Activated CD4-positive, alpha-beta memory T cell treated with anti-CD3 and anti-CD28 coated beads for 36 hours (primary cell): ENCODE measurements at regions not wholly inside any gene's neighbourhood (a gene's known extent, or its start where the extent isn't known, plus 50 kb on each side); places are given as distances from the start of the nearest gene placed in this dataset.

Experiments
- CTCF ChIA-PET: fragments of 350-600 bp; sonication (Branson Sonifier 250); formaldehyde crosslinking; loops from one replicate; lab custom pipeline; 2021; ENCODE audit warnings: antibody characterized with exemption, inconsistent platforms; lab: Charles Lee
- POLR2A ChIA-PET: fragments of 350-600 bp; sonication (Branson Sonifier 250); formaldehyde crosslinking; loops from one replicate; lab custom pipeline; 2021; ENCODE audit warnings: antibody characterized with exemption; lab: Charles Lee
- DNase-seq: peaks from one replicate; pipeline ENCODE4 v3.0.0-alpha.2; 2020
- H3K27ac Mint-ChIP-seq: one replicate; pipeline ENCODE4 v1.8.0; 2021; ENCODE audit warnings: mixed read lengths
- H3K27me3 Mint-ChIP-seq: one replicate; pipeline ENCODE4 v1.8.0; 2021; ENCODE audit warnings: mixed read lengths
- H3K36me3 Mint-ChIP-seq: one replicate; pipeline ENCODE4 v1.8.0; 2021; ENCODE audit warnings: mixed read lengths
- H3K4me1 Mint-ChIP-seq: one replicate; pipeline ENCODE4 v1.8.0; 2021; ENCODE audit warnings: low read depth, mixed read lengths
- H3K4me3 Mint-ChIP-seq: one replicate; pipeline ENCODE4 v1.8.0; 2021; ENCODE audit warnings: mild to moderate bottlenecking, mixed read lengths
- H3K9me3 Mint-ChIP-seq: one replicate; pipeline ENCODE4 v1.8.0; 2021; ENCODE audit warnings: mixed read lengths
- intact Hi-C: fragments of 100-400 bp; cut with micrococcal nuclease; formaldehyde crosslinking; loops from one replicate; pipeline ENCODE4 v1.15.1; 2023

DNA sequence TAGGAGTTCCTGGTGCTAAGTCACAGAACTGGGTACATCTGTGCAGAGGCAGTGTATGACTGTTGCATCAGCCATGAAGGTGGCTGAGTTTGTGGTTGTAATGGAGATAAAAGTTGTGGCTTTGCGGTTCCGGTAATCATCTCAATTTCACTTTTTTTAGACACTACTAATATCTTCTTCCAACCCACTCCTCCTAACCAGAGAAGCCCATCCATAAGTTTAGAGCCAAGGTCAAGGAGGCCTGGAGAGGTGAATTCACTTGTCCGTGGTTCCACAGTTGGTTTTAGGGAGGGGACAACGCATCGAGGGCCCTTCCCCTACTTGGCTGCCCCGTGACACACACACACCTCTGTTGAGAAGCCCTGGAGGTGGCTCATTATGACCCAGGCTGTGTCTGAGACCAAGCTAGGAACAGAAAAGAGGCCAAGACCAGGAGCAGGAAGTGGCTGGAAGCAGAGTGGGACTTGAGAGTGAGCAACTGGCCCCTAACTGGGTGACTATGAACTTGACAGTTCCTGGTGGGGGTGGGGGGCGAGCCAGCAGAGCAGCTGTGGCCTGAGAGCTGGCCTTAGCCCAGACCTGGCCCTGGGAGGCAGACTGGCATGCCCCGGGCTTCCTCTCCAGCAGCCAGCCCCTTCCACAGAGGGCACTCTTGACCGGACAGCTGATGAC lies 66.8 kb upstream of the COL13A1 start:
- peaks cover 21% of the 10 kb centered on the region for H3K4me1 Mint-ChIP-seq
- no peak overlapping the region for H3K27ac Mint-ChIP-seq
- intact Hi-C loops, result no loop called here
- ChIA-PET POLR2A (no interaction called here), CTCF (no interaction called here)
- peak; percentile 57 for DNase-seq
- no peak overlapping the region for H3K4me3 Mint-ChIP-seq
- no peaks in the 10 kb centered on the region for H3K9me3 Mint-ChIP-seq
- no peaks in the 10 kb centered on the region for H3K36me3 Mint-ChIP-seq
- H3K27me3 Mint-ChIP-seq, result peaks cover 8% of the 10 kb centered on the region

DNA sequence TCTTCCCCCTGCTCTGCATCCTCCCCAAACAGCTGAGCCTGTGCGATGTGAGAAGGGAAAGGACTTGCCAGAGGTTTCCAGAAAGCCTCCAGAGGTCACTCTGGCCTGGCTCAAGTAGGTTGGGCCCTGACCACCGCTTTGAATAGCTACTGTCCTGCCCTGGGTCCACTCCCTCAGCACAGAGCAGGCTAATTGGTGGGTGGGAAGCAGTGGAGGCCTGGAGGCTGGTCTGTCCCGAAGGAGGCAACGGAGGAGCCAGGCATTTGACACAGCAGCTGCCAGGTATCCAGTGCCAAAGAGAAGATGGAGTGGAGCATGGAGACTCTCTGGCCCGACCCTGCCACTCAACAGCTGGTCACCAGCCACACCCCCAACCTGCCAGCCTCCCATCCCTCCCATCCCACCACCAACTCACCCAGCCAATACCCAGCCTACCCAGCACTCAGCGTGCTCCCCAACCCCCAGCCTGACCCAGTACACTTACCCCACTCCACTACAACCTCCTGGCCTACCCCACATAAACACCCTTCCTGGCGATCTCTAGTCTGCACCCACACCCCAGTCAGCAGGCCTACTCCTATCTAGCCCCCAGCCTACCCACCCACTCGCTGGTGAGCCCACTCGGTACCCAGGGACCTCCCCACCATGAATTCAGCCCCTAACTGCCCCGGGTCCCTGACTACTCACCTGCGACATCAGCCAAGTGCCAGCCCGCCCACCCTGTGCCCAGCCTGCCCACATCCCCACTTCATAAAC lies 64.6 kb upstream of the COL13A1 start:
- Mint-ChIP-seq H3K27ac (no peak overlapping the region), H3K9me3 (no peaks in the 10 kb centered on the region), H3K4me3 (no peak overlapping the region), H3K4me1 (peaks cover 21% of the 10 kb centered on the region), H3K27me3 (peaks cover 10% of the 10 kb centered on the region), H3K36me3 (no peaks in the 10 kb centered on the region)
- CTCF ChIA-PET, result no interaction called here
- POLR2A ChIA-PET, result no interaction called here
- intact Hi-C loops, result no loop called here
- no peak for DNase-seq

DNA sequence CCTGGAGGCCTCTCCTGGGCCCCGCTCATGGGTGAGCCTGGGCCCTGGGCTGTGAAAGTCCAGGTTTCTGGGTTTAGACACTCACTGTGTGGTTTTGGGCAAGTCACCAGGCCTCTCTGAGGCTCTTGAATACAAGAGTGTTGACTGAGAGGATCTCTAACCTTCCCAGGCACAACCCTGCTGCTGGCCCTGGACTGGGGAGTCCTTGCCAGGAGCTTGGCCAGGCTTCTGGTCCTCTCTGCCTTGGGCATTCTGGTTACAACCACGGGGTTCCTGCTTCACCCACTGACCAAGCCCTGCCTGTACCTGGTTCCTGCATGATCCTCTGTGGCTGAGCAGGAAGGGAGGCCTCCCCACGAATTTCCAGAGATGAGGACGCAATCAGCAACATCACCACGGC lies 63.6 kb upstream of the COL13A1 start:
- intact Hi-C loops, result no loop called here
- DNase-seq, result no peak
- CTCF ChIA-PET, result no interaction called here
- Mint-ChIP-seq H3K27ac (no peak overlapping the region), H3K27me3 (peaks cover 11% of the 10 kb centered on the region), H3K4me3 (no peak overlapping the region), H3K4me1 (peaks cover 20% of the 10 kb centered on the region), H3K36me3 (no peaks in the 10 kb centered on the region), H3K9me3 (no peaks in the 10 kb centered on the region)
- POLR2A ChIA-PET, result no interaction called here

DNA sequence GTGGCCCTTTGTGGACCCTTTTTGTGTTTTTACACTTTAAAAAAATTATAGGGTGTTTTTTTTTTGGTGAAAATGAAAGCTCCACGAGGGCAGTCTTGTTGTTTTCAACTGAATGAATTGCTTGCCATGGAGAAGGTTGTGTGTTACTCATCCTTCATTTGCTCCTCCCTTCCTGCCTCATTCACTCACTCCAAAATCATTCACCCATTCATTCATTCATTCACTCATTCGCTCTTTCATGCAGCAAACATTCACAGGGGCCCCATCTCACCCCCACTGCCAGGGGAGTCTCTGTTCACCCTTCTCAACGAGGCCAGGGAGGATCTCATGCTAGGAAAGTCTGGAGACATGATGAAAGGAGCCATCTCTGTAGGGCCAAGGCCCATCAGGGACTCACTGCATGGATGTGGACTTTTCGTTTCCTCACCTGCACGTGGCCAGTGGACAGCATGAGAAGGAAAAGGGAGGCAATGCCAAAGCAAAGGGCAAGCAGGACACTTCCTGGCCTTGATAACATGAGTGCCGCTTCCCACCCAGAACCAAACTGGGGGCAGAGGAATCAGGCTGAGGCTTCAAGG lies 62.8 kb upstream of the COL13A1 start:
- no peaks in the 10 kb centered on the region for H3K9me3 Mint-ChIP-seq
- no peaks in the 10 kb centered on the region for H3K36me3 Mint-ChIP-seq
- no peak overlapping the region for H3K4me3 Mint-ChIP-seq
- H3K4me1 Mint-ChIP-seq, result peaks cover 17% of the 10 kb centered on the region
- H3K27ac Mint-ChIP-seq, result no peak overlapping the region
- intact Hi-C loops, result no loop called here
- POLR2A ChIA-PET, result no interaction called here
- H3K27me3 Mint-ChIP-seq, result peaks cover 11% of the 10 kb centered on the region
- DNase-seq, result no peak
- CTCF ChIA-PET, result no interaction called here

DNA sequence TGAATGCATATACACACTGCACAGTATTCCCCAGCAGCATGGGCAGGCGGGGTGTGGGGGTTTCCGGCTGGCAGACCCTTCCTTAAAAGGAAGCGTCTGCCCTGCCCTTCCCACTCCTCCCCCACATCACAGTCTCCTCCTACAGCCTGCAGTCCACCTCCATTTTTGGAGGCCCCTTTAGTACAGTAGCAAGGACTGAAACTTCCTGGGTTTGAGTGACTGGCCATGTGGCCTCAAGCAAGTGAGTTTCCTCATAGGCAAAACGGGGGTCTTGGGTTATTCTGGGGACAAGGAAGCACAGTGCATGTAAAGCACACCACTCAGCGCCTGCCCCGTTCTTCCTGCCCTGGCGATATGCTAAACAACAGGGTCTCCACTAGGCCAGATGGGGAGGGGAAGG lies 62.1 kb upstream of the COL13A1 start:
- ChIA-PET POLR2A (no interaction called here), CTCF (interaction anchor here (1.1 kb wide), 1 partner anchor 175 kb away, joined by 3 read pairs; no protein-coding TSS in a partner anchor)
- Mint-ChIP-seq H3K9me3 (no peaks in the 10 kb centered on the region), H3K4me3 (no peak overlapping the region), H3K27ac (no peak overlapping the region), H3K36me3 (no peaks in the 10 kb centered on the region), H3K27me3 (peaks cover 14% of the 10 kb centered on the region), H3K4me1 (peaks cover 10% of the 10 kb centered on the region)
- intact Hi-C loops, result no loop called here
- no peak for DNase-seq

DNA sequence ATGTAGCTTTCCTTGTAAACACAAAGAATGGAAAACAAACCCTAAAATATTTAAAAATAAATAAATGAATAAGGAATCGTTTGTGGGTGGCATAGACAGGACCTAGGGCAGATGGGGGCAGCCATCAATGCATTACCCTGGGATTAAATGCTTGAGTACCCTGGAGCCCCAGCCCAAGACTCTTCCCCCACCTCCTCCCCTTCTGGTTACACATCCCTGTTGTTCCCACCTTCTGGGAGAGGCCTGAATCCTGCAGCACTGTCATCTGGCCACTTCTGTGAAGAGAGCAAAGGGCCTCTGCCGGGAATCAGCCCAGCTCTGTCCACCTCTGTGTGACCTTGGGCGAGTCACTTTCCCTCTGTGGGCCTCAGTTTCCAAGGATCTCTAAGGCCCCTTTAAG lies 61.6 kb upstream of the COL13A1 start:
- no peak for DNase-seq
- Mint-ChIP-seq H3K27ac (no peak overlapping the region), H3K4me1 (peaks cover 5% of the 10 kb centered on the region), H3K9me3 (no peaks in the 10 kb centered on the region), H3K4me3 (no peak overlapping the region), H3K36me3 (no peaks in the 10 kb centered on the region), H3K27me3 (peaks cover 18% of the 10 kb centered on the region)
- intact Hi-C loops, result no loop called here
- ChIA-PET CTCF (interaction anchor here (1.1 kb wide), 1 partner anchor 175 kb away, joined by 3 read pairs; no protein-coding TSS in a partner anchor), POLR2A (no interaction called here)

DNA sequence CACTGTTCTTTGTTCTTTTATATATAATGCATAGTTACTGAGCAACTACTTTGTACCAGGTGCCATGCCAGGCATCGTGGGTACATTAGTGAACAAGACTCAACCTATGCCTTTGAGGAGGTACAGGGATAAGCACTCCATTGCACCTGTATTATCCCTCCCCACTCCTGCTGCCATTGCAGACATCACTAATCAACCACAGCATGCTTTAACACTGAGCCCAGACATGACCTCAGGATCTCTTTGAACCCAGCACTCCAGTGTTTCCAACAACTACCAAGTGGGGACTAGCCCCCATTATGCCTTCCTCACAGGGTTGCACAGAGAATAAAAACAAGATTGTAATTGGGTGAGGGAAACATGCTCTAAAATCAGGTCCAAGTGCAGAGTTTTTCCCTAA lies 60.5 kb upstream of the COL13A1 start:
- no peak overlapping the region for H3K4me3 Mint-ChIP-seq
- no peaks in the 10 kb centered on the region for H3K9me3 Mint-ChIP-seq
- H3K4me1 Mint-ChIP-seq, result no peaks in the 10 kb centered on the region
- no peak overlapping the region for H3K27ac Mint-ChIP-seq
- no peak for DNase-seq
- peaks cover 23% of the 10 kb centered on the region for H3K27me3 Mint-ChIP-seq
- intact Hi-C loops, result no loop called here
- H3K36me3 Mint-ChIP-seq, result no peaks in the 10 kb centered on the region
- POLR2A ChIA-PET, result no interaction called here
- CTCF ChIA-PET, result no interaction called here

DNA sequence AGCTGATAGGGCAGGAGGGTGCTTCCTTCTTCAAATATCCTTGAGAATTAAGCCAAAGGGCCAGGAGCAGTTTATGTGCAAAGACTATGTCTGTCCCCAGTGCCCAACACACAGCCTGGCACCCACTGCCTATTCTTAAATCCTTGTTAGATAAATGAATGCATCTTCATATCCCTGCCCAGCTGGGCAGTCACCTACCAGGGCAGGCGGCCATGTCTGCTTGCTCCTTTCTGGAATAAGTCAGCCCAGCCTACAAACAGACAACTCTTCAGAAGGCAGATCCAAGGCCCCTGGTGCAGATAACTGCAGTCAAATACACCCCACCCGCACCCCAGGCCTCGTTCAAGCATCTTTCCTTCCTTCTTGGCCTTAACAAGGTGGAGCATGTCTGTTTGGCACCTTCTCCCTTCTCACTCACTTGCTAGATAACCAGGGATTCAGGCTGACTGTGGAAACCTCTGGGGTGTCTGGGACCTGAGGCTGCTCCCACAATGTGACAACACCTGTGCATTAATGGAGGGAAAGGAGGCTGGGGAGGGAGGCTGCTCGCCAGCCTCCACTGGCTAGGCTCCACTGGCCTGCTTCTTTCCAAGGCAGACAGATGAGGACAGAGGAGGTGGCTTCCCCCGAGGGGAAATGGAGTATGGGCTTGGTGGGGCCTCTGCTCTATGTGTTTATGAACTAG lies 59.9 kb upstream of the COL13A1 start:
- ChIA-PET CTCF (no interaction called here), POLR2A (no interaction called here)
- no peak for DNase-seq
- H3K27me3 Mint-ChIP-seq, result peaks cover 23% of the 10 kb centered on the region
- no peaks in the 10 kb centered on the region for H3K4me1 Mint-ChIP-seq
- intact Hi-C loops, result no loop called here
- no peaks in the 10 kb centered on the region for H3K36me3 Mint-ChIP-seq
- H3K4me3 Mint-ChIP-seq, result no peak overlapping the region
- no peaks in the 10 kb centered on the region for H3K9me3 Mint-ChIP-seq
- H3K27ac Mint-ChIP-seq, result no peak overlapping the region

DNA sequence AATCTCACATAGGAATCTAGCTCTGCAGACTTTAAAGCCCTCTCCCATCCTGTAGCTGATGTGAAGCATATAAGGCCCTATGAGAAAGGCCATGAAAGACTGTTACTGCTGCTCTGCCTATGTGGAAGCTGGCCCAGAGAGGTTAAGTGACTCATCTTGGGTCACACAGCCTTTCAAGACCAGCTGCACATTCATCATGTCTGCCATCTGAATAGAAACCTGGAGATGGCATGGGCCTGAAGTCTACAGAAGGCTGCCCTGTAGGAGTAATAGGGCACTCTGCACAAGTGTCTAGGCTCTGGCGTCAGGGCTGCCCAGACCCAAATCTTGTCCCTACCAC lies 59.4 kb upstream of the COL13A1 start:
- Mint-ChIP-seq H3K9me3 (no peaks in the 10 kb centered on the region), H3K27me3 (peaks cover 23% of the 10 kb centered on the region), H3K4me1 (no peaks in the 10 kb centered on the region), H3K4me3 (no peak overlapping the region), H3K27ac (no peak overlapping the region), H3K36me3 (no peaks in the 10 kb centered on the region)
- intact Hi-C loops, result no loop called here
- no peak for DNase-seq
- CTCF ChIA-PET, result interaction anchor here (0.5 to 1.0 kb wide), 3 partner anchors 53 to 622 kb away, joined by 3 to 4 read pairs (median 3); no protein-coding TSS in a partner anchor
- POLR2A ChIA-PET, result no interaction called here

DNA sequence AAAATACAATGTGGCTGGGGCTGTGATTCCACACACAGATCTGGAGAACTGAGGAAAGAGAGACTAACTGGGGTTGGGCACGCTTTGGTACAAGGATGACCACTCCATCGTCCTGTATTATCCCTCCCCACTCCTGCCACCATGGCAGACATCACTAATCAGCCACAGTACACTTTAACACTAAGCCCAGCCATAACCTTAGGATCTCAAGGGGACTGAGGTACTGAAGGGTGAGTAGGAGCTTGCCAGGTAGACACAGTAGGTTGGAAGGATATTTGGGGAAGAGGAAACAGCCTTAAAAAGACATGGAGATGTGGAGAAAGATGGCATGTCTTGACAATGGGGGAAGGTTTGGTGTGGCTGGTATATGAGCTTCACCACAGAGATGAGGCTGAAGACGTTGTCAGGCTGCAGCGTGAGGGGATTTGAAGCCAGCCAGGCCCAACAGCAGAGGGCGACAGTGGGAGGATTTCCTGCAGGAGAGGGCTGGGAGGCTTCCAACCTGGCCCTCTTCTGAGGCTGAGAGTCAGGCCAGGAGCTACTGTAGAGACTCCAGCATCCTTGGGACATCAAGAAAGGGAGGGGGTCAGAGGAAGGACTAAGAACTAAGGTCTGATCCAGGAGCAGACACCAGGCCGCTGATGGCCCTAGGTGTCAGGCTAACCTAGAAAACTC lies 58.6 kb upstream of the COL13A1 start:
- Mint-ChIP-seq H3K27me3 (peaks cover 23% of the 10 kb centered on the region), H3K9me3 (no peaks in the 10 kb centered on the region), H3K4me1 (no peaks in the 10 kb centered on the region), H3K36me3 (no peaks in the 10 kb centered on the region), H3K27ac (no peak overlapping the region), H3K4me3 (no peak overlapping the region)
- DNase-seq, result peak; percentile 42
- POLR2A ChIA-PET, result no interaction called here
- CTCF ChIA-PET, result interaction anchor here (0.7 to 1.5 kb wide), 3 partner anchors 56 to 621 kb away, joined by 3 read pairs; no protein-coding TSS in a partner anchor
- intact Hi-C loops, result no loop called here

DNA sequence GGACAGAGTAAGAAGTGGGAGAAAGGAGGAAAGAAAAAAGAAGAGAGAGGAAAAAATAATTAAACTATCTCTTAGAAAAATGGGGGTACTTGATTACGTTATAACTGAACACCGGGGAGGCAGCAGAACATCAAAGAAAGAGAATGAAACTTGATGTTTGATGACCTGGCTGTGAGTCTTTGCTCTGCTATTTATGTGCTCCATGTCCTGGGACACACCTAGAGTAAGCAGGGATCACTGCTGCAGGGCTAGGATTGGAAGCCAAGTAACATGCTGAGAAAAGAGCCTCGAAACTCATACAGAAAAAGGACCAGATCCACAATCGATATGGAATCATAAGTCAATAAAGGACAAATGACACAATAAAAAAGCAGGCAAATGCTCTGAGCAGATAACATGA lies 56.7 kb upstream of the COL13A1 start:
- Mint-ChIP-seq H3K36me3 (no peaks in the 10 kb centered on the region), H3K27me3 (peaks cover 26% of the 10 kb centered on the region), H3K27ac (no peak overlapping the region), H3K4me3 (no peak overlapping the region), H3K4me1 (no peaks in the 10 kb centered on the region), H3K9me3 (no peaks in the 10 kb centered on the region)
- CTCF ChIA-PET, result no interaction called here
- DNase-seq, result no peak
- POLR2A ChIA-PET, result no interaction called here
- intact Hi-C loops, result no loop called here

DNA sequence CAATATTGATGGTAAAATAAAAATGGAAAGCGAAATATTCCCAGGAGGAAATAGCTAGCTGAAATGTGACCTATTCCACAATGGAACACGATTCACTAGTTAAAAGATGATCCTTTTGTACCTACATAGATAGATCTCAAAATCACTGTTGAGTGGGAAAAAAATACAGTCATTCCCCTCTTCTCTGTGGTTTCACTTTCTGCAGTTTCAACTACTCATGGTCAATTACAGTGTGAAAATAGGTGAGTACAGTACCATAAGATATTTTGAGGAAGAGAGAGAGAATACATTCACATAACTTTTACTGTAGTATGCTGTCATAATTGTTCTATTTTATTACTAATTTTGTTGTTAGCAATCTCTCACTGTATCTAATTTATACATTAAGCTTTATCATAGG lies 56.0 kb upstream of the COL13A1 start:
- no peak overlapping the region for H3K4me3 Mint-ChIP-seq
- DNase-seq, result no peak
- no peaks in the 10 kb centered on the region for H3K36me3 Mint-ChIP-seq
- no peaks in the 10 kb centered on the region for H3K9me3 Mint-ChIP-seq
- intact Hi-C loops, result no loop called here
- peaks cover 28% of the 10 kb centered on the region for H3K27me3 Mint-ChIP-seq
- CTCF ChIA-PET, result interaction anchor here (1.2 kb wide), 1 partner anchor 169 kb away, joined by 3 read pairs; no protein-coding TSS in a partner anchor
- no peaks in the 10 kb centered on the region for H3K4me1 Mint-ChIP-seq
- POLR2A ChIA-PET, result no interaction called here
- no peak overlapping the region for H3K27ac Mint-ChIP-seq
